Activated naive CD4-positive, alpha-beta T cell (primary cell): ENCODE measurements at regions not wholly inside any gene's neighbourhood (a gene's known extent, or its start where the extent isn't known, plus 50 kb on each side); places are given as distances from the start of the nearest gene placed in this dataset.

Experiments
- DNase-seq, 4 experiments: peaks; one replicate each; lab custom pipeline; 2025; lab: John Stamatoyannopoulos, UW

DNA sequence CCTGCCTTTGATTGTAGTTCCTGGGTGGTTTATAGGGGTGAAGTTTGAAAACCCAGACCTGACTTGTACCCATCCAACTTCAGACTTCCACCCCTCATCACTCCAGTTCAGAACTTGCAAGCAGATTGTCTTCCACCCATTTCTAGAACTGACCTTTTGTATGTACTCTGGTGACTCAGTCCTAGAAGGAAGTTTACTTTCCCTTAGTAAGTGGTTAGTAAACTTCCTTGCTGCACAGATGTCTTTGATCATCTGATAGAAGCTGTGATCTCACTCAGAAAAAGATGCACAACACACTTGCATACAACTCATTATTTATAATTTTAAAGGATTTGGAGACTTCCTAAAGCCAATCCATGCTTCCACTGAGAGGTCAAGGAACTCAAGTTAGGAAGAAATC, 368.0 kb downstream of the MFSD1 start:
- no peak for DNase-seq

DNA sequence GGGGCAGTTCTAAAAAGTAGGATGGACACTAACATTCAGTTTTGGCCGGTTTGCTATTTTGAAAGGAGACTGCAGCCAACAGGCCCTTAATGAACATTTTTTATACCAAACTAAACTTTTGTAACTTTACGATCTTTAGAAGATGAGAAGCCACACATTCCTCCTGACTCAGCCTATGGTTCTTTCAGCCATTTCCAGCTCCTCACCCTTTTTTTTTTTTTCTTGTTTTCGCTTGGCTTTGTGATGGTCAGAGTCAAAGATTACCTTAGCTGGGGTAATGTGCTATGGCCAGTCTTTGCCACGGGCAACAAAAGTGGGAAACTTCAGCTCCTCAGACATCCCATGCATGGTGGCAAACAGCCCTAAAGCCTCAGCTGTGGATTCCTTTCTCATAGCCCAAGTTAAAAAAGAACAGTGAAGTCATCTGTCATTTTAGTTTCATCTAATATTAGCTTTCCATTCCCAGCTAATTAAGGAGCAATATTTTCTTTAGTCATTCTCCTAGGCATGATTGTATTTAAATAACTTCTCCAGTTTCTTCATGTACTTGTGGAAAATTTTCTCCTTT, 368.7 kb downstream of the MFSD1 start:
- no peak for DNase-seq

DNA sequence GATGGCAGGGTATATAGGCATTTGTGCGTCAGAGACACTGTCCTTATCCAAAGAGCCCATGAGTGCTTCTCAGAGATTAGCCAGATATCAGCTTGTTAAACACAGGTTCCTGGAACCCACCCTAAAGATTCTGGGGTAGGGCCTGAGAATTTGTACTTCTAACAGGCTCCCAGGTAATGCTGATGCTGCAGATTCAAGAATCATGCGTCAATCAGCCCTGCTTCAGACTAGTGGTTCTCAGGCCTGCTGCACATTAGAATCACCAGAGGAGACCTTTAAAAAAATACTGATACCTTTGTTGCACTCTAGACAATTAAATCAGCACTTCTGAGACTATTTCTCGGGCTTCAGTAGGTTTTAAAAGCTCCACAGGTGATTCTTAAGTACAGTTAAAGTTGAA, 369.5 kb downstream of the MFSD1 start:
- no peak for DNase-seq

DNA sequence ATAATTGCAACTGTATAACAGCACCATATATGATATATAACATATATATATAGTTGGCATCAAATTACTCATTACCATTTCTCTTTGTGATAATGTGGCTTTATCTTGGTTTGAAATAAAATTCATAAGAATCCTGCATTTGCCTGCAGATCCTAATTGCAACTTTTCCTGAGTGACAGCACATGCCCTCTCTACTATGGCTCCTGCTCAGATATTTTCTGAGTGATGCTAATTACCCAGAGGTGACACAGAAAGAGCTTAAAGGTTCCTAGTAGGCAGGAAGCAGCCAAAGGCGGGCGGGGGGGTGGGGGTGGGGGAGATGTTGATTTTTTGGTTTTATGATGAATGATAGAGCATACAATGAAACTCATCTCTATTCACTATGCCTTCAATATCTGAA, 370.6 kb downstream of the MFSD1 start:
- no peak for DNase-seq

DNA sequence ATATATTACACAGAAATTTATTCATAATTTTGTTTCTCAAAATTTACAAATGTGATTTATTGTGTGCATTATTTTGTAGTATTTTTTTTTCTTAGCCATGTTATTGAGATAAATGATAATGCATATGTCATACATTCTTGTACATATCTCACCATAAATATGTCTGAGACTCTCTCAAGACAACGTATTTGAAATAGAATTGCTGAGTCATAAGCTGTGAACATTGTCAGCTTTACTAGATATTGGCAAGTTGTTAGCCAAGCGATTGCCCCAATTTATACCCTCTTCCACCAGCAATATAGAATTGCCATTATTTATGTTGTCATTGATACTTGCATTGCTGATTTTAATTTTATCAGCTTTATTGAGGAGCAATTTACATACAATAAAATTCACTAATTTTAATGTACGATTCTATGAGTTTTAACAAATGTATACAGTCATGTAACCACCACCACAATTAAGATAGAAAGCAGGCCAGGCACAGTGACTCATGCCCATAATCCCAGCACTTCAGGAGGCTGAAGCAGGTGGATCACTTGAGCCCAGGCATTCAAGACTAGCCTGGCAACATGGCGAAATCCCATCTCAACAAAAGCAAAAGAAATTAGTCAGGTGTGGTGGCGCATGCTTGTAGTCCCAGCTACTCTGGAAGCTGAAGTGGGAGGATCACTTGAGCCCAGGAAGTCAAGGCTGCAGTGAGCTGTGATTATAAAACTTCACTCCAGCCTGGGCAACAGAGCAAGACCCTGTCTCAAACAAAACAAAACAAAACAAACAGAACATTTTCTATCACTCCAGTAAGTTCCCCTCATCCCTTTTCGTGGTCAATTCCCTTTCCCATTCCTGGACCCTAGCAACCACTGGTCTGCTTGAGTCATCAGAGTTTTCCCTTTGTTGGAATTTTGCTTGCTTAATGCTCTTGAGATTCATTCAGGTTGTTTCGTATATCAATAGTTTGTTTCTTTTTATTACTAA, 373.1 kb downstream of the MFSD1 start:
- DNase-seq, result no peak

DNA sequence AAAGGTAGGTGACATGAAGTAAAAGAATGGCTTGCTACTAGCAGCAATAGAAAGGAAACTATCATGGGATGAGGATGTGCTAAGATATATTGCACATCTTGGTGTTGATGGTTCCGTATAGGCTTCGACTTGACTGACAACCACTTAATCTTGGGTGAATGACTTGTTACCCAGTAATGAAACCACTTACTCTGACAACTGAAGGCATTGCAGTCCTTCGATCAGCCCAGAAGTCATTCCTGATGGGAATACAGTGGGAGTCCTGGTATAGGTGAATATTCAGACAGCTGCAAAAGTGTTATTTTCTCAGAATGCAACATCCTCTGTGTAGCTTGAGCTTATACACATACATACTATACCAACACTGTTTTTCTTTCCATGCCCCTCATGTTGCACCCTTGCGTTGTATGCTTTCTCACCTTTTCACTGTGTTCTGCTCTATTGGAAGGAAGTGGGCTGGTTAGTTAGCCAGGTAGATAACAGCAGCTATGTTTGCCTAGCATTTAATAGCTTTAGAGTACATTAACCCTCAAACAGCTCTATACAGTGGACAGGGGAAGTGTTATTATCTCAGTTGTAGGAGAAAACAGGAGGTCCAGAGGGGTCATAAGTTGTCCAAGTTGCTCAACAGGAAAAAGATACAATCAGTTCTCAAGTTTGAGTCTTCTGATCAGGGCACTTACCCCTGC, 376.5 kb downstream of the MFSD1 start:
- DNase-seq, result no peak

DNA sequence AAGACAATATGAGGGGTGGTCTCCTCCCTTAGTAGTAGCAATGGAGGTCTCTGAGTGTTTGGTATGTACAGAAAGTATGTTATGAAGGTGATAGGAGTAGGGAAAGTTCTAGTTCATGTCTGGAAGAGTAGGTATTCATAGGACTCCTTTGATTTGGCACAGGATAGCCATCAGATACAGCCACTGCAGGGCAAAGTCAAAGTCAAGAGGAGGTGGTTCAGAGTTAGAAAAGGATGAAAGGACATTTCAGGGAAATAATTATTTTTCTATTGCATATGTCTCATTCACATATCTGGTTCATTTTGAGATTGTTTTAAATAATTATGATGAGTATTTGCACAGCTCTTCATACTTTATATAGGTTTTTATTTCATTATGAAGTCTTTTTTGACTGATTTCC, 381.1 kb downstream of the MFSD1 start:
- no peak for DNase-seq

DNA sequence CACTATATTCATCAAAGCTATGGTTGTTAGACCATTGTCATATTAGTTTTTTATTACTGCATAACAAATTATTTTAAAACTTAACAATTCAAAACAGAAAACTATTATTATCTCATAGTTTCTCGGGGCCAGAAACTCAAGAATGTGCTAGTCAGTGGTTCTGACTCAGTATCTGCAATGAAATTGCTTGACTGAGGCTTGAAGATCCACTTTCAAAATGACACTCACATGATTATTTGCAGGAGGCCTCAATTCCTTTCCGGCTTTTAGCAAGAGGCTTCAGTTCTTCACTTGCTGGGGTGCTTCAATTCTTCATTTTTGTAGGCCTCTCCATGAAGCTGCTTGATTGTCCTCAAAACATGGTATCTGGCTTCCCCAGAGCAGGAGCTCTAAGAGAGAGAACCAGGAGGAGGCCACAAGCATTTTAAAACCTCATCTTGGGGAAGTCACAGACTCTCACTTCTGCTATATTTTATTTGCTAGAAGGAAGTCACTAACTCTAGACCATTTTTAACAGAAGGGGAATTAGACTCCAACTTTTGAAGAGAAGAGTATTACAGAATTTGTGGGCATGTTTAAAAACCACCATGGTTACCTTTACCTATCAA, 383.7 kb downstream of the MFSD1 start:
- DNase-seq, result no peak

DNA sequence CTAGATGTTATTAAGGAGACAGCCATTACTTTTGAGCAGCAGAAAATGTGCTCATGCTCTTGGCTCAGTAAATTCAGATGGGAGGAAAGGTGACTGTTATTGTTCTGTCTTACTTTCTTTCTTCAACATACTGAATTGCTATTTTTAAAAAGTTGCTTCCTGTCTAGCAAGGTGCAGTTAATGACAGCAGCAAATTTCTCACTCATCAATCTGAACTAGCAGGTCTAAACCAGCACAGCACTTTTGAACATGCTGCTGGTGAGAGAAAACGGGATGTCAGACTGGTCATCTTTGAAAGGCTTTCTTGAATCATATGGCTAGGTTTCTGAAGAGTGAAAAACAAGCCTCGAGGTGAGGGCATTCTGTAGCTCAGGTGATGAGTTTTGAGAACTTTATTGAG, 384.7 kb downstream of the MFSD1 start:
- no peak for DNase-seq

DNA sequence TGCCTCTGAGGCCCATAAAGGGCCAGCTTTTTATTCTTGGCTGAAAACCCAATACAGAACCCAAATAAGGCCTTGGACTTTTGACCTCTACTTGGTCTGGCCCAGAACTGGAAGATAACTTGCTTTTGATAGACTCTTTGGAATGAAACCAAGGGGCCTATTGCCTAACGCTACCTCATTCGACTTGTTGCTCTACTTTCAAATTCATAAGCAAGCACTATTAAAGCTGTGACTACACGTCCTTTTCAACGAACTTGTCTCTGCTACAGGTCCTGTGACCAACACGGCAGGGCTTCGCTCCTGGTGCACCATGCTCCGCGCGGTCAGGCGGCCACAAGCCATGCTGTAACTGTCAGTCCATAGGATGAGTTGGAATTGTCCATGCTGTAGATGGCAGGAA, 385.4 kb downstream of the MFSD1 start:
- no peak for DNase-seq

DNA sequence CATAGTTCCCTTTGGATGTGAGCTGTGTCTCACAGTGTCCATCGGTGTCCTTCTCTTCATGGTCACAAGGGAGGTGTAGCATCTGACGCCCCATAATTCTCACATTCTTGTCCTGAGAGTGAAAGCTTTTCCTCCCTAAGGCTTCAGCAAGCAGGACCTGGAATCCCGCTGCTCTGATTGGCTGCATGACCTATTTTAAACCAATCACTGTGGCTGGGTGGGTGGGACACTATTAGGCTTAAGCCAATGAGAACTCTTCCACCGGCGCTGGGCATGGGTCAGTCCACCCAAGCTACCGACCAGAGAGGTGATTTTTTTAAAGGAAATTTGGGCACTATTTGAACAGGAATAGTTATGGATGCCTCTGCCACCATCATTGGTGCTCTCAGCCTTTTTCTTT, 385.9 kb downstream of the MFSD1 start:
- DNase-seq, result no peak

DNA sequence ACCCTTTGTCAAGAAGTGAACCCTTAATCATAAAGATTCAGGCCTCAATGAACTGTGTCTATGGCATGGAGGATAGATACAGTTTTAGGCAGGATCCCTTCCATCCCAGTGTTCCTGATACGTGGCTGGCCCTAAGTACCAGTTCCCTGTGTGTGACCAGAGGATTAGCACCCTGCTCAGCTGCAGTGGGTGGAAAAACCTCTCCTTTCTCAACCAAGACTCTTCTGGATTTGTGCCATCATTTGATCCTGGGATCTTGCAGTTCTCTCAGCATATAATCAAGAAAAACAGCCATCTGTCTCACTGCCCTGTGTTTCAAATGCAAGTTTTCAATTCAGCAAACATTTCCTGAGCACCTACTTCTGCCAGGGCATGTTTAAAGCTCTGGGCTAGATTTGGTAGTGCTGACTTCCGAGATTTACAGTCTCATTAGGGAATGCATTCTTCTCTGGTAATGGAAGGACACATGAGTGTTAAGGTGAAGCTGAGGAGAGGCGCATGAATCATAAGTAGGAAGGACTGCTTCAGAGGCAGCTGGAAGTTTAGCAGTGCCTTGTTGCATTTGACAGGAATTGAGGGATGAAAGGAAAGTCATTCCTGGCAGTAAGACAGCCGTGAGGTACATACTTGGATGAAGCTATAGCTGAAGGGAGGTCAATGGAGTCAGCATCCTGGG, 388.3 kb downstream of the MFSD1 start:
- no peak for DNase-seq

DNA sequence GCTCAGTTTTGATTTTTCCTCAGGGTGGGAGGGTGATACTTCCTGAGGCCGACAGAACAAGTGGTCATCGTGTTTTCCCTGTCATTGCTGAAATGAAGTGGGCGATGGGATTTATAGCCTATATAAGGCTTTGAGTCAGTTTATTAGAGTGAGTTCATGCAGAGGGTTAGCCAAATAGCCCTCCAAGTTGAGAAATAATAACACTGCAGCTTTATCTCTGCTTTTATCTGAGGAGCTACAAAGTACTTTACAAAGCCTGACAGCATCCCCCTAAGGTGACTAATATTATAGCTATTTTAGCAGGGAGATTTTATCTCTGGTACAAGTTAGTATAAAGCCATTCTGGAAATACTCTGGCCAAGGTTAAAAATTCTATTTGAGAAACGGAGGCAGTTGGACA, 389.6 kb downstream of the MFSD1 start:
- no peak for DNase-seq

DNA sequence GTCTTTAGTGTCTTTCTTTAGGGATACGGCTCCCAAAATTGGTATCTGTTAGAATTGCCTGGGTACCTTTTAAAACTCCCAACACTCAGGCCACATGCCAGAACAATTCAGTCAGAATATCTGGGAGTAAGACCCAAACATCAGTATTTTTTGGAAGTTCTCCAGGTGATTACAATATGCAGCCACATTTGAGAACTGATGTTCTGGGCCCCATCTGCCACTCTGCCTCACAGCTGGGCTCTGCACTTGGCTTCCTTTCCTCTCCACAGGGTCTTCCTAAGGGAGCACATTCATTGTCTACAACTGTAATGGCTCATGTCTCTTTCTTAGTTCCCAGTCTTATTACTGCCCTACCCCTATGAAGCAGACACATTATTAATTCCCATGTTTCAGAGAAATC, 394.5 kb downstream of the MFSD1 start:
- DNase-seq, result no peak

DNA sequence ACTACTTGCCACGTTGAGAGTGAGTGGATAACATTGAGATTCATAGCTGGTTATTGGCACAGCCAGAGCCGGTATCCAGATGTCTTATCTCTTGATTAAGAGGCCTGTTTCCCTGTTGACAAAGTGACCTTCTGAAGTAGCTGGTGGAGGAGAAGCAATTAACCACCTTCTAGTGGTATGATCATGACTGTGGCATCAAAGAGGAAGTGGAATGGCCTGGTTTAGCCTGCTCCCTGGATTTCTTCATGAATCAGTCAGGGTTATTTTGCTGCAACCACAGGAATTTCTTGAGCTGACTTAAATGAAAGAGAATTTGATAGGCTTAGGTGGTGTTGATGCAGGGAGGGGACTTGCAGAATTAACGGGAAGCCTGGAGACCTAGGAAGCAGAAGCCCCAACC, 398.3 kb downstream of the MFSD1 start:
- DNase-seq, result no peak

DNA sequence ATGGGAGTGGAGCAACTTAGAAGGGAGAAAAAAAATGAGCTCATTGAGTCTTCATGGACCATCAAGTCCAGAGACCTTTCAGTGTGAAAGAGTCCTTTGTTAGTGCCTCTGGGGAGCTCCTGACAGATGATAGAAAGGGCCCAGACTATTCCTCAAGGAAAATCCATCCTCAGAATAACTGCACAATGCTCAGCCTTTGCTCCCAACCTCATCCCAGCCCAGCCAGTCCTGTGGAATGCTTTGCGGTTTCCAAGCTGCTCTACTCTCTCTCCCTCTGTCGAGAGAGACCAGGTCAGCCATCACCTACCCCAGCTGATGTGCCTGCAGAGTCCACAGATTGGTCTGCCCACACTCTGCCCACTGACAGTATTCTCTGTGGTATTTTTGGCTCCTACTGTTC, 406.2 kb downstream of the MFSD1 start:
- no peak for DNase-seq

DNA sequence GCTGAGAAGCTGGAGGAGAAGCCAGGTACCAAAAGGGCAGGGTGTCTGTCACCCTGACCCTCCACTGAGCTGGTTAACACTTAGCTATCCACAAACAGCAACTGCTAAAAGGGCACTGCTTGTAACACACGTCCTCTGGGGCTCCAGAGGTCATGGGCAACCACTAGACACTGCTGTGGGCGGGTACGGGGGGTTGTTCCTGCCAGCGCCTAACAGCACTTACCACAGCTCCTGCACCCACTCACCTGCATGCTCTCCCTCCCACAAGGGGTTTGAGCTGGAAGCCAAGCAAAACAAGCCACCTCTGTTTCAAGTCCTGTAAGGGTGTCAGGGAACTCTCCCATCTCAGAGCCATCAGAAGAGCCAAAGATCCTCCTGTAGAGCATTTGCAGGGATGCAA, 407.6 kb downstream of the MFSD1 start:
- DNase-seq, result no peak

DNA sequence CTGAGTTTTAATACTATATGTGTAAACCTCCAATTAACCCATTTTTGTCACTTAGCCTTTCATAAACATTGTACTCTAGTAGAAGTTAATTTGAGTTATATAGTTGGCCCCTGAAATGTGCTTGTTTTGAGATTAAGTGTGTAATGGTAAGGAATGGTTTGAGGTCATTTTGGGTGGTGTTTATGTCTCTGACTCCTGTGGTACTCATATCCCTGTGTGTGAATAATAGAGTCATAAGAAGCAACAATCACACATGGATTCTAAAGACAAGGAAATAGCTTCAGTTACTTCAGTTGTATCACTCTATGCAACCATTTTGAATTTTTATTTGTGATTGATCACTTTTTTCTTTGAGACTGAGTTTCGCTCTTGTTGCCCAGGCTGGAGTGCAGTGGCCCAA, 408.5 kb downstream of the MFSD1 start:
- DNase-seq, result no peak

DNA sequence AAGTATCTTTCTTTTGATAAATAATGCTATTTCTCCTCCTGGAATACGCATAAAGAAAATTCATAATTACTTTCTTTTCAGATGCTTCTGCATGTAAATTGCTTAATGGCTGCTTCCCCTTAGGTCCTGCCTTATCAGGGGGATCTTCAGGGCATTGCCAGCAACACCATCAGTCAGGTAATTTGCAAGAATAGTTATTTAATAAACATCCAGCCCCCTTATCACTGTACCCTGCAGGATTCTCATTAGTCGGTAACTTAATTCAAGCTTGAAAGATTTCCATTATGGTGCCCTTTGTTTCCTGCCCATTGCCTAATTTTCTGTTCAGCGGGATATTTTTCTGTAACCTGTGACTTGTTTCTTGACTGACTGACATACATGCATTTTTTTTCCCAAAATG, 414.5 kb downstream of the MFSD1 start:
- DNase-seq, result no peak

DNA sequence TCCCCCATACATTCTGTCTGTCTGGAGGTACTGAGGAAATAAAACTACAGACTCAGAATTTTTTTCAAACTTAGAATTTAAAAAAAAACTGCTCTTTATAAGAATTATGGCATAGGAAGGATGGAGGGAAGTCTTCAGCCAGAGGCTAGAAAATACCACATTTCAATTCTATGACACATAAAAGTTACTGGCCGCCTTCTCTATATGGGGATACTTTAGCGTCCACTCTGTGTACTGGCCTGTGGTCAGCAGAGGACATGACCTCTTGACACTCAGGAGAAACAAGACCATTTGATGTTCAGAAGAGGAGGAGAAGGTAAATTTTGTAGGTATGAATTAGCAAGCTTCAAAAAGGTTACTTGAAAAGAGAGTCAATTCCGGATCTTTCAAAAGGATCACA, 417.4 kb downstream of the MFSD1 start:
- no peak for DNase-seq

DNA sequence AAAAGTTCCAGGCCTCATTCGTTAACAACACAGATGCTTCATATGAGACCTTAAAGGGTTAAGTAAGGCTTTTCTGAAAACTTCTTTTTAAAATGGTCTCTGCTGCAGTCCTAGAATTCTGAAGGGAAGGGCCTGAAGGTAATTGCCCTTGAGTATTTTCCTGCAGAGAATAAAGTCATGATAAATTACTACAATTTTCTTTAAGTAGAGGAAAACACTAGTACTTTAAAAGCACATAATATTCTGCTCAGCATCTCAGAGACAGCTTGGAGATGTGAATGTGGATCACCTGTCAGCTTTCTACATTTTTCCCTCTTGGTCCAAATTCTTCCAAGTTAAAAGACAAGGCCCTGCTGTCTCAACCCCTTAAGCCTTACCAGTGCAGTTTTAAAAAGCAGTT, 419.5 kb downstream of the MFSD1 start:
- DNase-seq, result no peak

DNA sequence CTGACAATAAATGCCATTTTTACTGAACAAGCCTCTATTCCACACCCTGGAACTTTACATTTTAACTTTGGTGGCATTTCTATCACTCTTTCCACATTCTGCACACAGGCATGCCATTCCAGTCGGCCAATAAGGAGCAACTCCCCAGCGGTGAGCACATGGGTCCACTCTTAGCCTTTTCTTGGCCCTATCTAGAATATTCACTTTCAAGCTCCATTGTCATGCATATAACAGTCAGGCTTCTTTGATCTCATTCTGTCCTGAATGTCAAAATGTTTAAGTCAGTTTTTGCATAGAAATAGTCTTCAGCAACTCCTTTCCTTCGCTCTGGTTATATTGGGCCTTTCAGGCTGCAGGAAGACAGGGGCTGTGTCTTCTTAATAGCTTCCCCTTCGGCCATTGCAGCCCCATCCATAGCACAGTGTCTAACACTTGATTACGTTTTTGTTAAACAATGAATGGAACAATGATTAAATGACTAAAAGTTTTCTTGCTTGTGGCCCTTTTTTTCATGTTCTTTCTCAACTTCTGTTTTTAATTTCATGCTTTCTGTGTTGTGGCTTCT, 427.3 kb downstream of the MFSD1 start:
- no peak for DNase-seq
